ENCODE measurements at regions not wholly inside any gene's neighbourhood (a gene's known extent, or its start where the extent isn't known, plus 50 kb on each side); places are given as distances from the start of the nearest gene placed in this dataset.

- no peaks in the 10 kb centered on the region for H3K23me2 ChIP-seq (ENCODE audit: low read depth, low read length)
- no peak overlapping the region for H3K14ac ChIP-seq (ENCODE audit: insufficient read length)
- no peak overlapping the region for H2AK5ac ChIP-seq (ENCODE audit: low read depth, low read length)
- H2BK120ac ChIP-seq (replicated peaks; ENCODE audit: low read depth, low read length), result no peak overlapping the region
- H3K23ac ChIP-seq (ENCODE audit: insufficient read length), result no peak overlapping the region
- no peak overlapping the region for H3K4me3 ChIP-seq (ENCODE audit: extremely low read depth in 1 of 4, insufficient read depth in 2 of 4, low read depth in 3 of 4, low read length in 4 of 4)
- WGBS, 2 experiments (ENCODE audit: extremely low coverage in 1 of 2, insufficient coverage in 1 of 2, insufficient read length in 1 of 2, insufficient replicate concordance in 2 of 2, low coverage in 1 of 2, low lambda C conversion rate in 2 of 2, missing lambda C conversion rate in 1 of 2), result 91% methylated on average over 10 of the region's 10 CpGs; no CpG with 5 or more reads in 1 of the 2 experiments
- H4K20me1 ChIP-seq (replicated peaks in 1 of 2; ENCODE audit: control insufficient read depth in 1 of 2, insufficient read depth in 2 of 2, low read length in 2 of 2), result no peaks in the 10 kb centered on the region
- no peak overlapping the region for H2BK12ac ChIP-seq (ENCODE audit: low read depth, low read length)
- no peak overlapping the region for H4K5ac ChIP-seq (ENCODE audit: insufficient read length, low read depth, low read length)
- DNase-seq (ENCODE audit: low read depth in 1 of 2, low spot score in 2 of 2) (no peak), FAIRE-seq (no peak)
- no peaks in the 10 kb centered on the region for H3K27me3 ChIP-seq (replicated peaks in 1 of 4; ENCODE audit: control insufficient read depth in 3 of 4, extremely low read depth in 1 of 4, insufficient read depth in 3 of 4, low read length in 3 of 4)
- POLR2A ChIA-PET (ENCODE audit: partially characterized antibody), result no interaction called here
- H4K8ac ChIP-seq (ENCODE audit: extremely low read depth, insufficient read depth, low read length), result no peak overlapping the region
- no peaks in the 10 kb centered on the region for H3K79me1 ChIP-seq (ENCODE audit: low read depth, low read length)
- no peaks in the 10 kb centered on the region for H3K36me3 ChIP-seq (ENCODE audit: control insufficient read depth in 2 of 4, insufficient read depth in 4 of 4, low read length in 3 of 4)
- no peak overlapping the region for H2BK5ac ChIP-seq (ENCODE audit: low read depth, low read length)
- peaks cover 0 to 7% (median 4%) of the 10 kb centered on the region in 4 experiments; a peak in 5 of 7 replicates for H3K4me1 ChIP-seq (replicated peaks in 1 of 4; ENCODE audit: control insufficient read depth in 3 of 4, insufficient read depth in 4 of 4, low read length in 3 of 4)
- H3K4me2 ChIP-seq (ENCODE audit: insufficient read depth in 1 of 2, low read depth in 2 of 2, low read length in 2 of 2), result no peak overlapping the region
- no peak overlapping the region for H2BK15ac ChIP-seq (ENCODE audit: low read length)
- H3K9ac ChIP-seq (replicated peaks in 1 of 4; ENCODE audit: extremely low read depth in 1 of 4, low read depth in 3 of 4, low read length in 3 of 4), result no peak overlapping the region
- TF ChIP-seq, protein P1, sequence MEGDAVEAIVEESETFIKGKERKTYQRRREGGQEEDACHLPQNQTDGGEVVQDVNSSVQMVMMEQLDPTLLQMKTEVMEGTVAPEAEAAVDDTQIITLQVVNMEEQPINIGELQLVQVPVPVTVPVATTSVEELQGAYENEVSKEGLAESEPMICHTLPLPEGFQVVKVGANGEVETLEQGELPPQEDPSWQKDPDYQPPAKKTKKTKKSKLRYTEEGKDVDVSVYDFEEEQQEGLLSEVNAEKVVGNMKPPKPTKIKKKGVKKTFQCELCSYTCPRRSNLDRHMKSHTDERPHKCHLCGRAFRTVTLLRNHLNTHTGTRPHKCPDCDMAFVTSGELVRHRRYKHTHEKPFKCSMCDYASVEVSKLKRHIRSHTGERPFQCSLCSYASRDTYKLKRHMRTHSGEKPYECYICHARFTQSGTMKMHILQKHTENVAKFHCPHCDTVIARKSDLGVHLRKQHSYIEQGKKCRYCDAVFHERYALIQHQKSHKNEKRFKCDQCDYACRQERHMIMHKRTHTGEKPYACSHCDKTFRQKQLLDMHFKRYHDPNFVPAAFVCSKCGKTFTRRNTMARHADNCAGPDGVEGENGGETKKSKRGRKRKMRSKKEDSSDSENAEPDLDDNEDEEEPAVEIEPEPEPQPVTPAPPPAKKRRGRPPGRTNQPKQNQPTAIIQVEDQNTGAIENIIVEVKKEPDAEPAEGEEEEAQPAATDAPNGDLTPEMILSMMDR (IDR thresholded peaks at IDR 0.05; ENCODE audit: control extremely low read depth in 1 of 3, insufficient read depth in 1 of 3, low read depth in 1 of 3, low read length in 3 of 3), result no peak
- TF ChIP-seq RAD21 (IDR thresholded peaks at IDR 0.05 in 1 of 2, conservative IDR thresholded peaks at IDR 0.05 in 1 of 2; ENCODE audit: low read depth in 2 of 2, low read length in 2 of 2) (no peak), BCL11A (IDR thresholded peaks at IDR 0.05; ENCODE audit: low read depth in 2 of 2, low read length in 2 of 2) (no peak), SRF (IDR thresholded peaks at IDR 0.05; ENCODE audit: low read depth, low read length) (no peak), FOSL1 (IDR thresholded peaks at IDR 0.05; ENCODE audit: insufficient read depth, low read depth, low read length) (no peak)
- TF ChIP-seq, protein P2, sequence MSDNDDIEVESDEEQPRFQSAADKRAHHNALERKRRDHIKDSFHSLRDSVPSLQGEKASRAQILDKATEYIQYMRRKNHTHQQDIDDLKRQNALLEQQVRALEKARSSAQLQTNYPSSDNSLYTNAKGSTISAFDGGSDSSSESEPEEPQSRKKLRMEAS (IDR thresholded peaks at IDR 0.05), result no peak
- no peak overlapping the region for H3K56ac ChIP-seq (replicated peaks; ENCODE audit: insufficient read length, low read depth, low read length)
- peaks cover 6 to 16% of the 10 kb centered on the region in 2 experiments; a peak in 3 of 4 replicates for H3K9me3 ChIP-seq (ENCODE audit: insufficient read depth in 2 of 2, low read depth in 1 of 2, low read length in 1 of 2)
- H4K91ac ChIP-seq (replicated peaks; ENCODE audit: insufficient read length, low read length), result no peak overlapping the region
- H3K79me2 ChIP-seq (ENCODE audit: control insufficient read depth in 1 of 2, insufficient read depth in 2 of 2, low read length in 2 of 2), result no peaks in the 10 kb centered on the region
- H3K4ac ChIP-seq (replicated peaks; ENCODE audit: insufficient read length, low read depth, low read length), result no peak overlapping the region
- CTCF ChIA-PET (ENCODE audit: partially characterized antibody), result interaction anchor here (2.0 kb wide), 1 partner anchor 76 kb away, joined by 6 read pairs; no protein-coding TSS in a partner anchor
- no peak overlapping the region for H3K18ac ChIP-seq (ENCODE audit: extremely low read depth, low read length)
- H3K27ac ChIP-seq (ENCODE audit: low read depth, low read length), result no peak overlapping the region
- no peak overlapping the region for H2AFZ ChIP-seq (ENCODE audit: low read length)
- no peak overlapping the region for H2BK20ac ChIP-seq (ENCODE audit: low read length)
Measured at GRCh38 chr15:70411143-70411863, 313.6 kb upstream of the TLE3 start.

All from H1 (cell line).